ENCODE measurements at regions not wholly inside any gene's neighbourhood (a gene's known extent, or its start where the extent isn't known, plus 50 kb on each side); places are given as distances from the start of the nearest gene placed in this dataset.
A peak's percentile ranks its signal among the peaks of the same experiment; 100 is the strongest.

DNA sequence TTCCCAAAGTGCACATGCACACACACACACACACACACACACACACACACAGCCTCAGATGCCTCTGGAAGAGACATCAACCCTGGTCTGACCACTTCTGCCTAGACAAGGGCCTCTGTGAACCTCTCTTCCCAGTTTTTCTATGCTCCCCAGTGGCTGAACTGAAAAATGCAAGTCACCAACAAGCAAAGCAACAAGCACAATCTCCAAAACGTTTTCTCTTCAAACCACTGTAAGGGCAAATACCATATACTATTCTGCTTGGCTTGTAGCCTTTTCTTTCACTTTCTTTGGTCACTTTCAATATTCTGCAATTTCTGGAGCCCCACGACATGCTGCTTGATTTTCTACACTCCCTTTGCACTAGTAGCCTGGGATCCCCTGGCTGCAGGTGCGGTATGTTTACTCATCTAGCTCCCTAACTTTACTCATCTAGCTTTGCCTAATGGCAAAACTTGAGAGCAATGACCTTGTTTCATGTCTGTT lies 121.4 kb upstream of the DST start (continued):
- TF ChIP-seq, protein P1, sequence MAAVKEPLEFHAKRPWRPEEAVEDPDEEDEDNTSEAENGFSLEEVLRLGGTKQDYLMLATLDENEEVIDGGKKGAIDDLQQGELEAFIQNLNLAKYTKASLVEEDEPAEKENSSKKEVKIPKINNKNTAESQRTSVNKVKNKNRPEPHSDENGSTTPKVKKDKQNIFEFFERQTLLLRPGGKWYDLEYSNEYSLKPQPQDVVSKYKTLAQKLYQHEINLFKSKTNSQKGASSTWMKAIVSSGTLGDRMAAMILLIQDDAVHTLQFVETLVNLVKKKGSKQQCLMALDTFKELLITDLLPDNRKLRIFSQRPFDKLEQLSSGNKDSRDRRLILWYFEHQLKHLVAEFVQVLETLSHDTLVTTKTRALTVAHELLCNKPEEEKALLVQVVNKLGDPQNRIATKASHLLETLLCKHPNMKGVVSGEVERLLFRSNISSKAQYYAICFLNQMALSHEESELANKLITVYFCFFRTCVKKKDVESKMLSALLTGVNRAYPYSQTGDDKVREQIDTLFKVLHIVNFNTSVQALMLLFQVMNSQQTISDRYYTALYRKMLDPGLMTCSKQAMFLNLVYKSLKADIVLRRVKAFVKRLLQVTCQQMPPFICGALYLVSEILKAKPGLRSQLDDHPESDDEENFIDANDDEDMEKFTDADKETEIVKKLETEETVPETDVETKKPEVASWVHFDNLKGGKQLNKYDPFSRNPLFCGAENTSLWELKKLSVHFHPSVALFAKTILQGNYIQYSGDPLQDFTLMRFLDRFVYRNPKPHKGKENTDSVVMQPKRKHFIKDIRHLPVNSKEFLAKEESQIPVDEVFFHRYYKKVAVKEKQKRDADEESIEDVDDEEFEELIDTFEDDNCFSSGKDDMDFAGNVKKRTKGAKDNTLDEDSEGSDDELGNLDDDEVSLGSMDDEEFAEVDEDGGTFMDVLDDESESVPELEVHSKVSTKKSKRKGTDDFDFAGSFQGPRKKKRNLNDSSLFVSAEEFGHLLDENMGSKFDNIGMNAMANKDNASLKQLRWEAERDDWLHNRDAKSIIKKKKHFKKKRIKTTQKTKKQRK (IDR thresholded peaks at IDR 0.05; ENCODE audit: low read depth, low read length), result no peak
- TF ChIP-seq MXI1 (IDR thresholded peaks at IDR 0.05; ENCODE audit: low read depth, low read length) (no peak), TAF1 (IDR thresholded peaks at IDR 0.05; ENCODE audit: borderline replicate concordance, low read depth, low read length) (no peak), NFXL1 (IDR thresholded peaks at IDR 0.05; ENCODE audit: borderline replicate concordance) (no peak), SIX5 (IDR thresholded peaks at IDR 0.05; ENCODE audit: low read depth, low read length, severe bottlenecking) (no peak), TCF12 (IDR thresholded peaks at IDR 0.05; ENCODE audit: low read depth, low read length) (0 out of 2 replicates have a peak, but pooled peaks have one; percentile 72), IKZF2 (IDR thresholded peaks at IDR 0.05) (peak; percentile 56 to 59; a peak in 2 of 4 replicates), ZBTB40 (IDR thresholded peaks at IDR 0.05; ENCODE audit: borderline replicate concordance) (no peak), SUZ12 (IDR thresholded peaks at IDR 0.05; ENCODE audit: unreplicated experiment) (no peak), CTCF (IDR thresholded peaks at IDR 0.05 in 2 of 3, conservative IDR thresholded peaks at IDR 0.05 in 1 of 3; ENCODE audit: control insufficient read depth in 2 of 3, extremely low read depth in 1 of 3, insufficient read depth in 1 of 3, low read depth in 3 of 3, low read length in 3 of 3) (peak; percentile 44 to 57 (median 57); a peak in 4 of 6 replicates), CREB1 (IDR thresholded peaks at IDR 0.05; ENCODE audit: low read depth) (0 out of 2 replicates have a peak, but pooled peaks have one; percentile 28), KAT2A (conservative IDR thresholded peaks at IDR 0.05; ENCODE audit: control insufficient read depth, low read depth, low read length) (no peak), EGR1 (IDR thresholded peaks at IDR 0.05; ENCODE audit: borderline replicate concordance in 1 of 2, low read depth in 2 of 2, low read length in 2 of 2) (no peak), ZBED1 (IDR thresholded peaks at IDR 0.05; ENCODE audit: borderline replicate concordance) (peak; percentile 83), POU2F2 (IDR thresholded peaks at IDR 0.05; ENCODE audit: borderline replicate concordance, low read depth, low read length) (peak; percentile 16; the same call in 1 of the 3 replicates), ZNF207 (IDR thresholded peaks at IDR 0.05; ENCODE audit: borderline replicate concordance) (no peak)
- TF ChIP-seq, protein P2, sequence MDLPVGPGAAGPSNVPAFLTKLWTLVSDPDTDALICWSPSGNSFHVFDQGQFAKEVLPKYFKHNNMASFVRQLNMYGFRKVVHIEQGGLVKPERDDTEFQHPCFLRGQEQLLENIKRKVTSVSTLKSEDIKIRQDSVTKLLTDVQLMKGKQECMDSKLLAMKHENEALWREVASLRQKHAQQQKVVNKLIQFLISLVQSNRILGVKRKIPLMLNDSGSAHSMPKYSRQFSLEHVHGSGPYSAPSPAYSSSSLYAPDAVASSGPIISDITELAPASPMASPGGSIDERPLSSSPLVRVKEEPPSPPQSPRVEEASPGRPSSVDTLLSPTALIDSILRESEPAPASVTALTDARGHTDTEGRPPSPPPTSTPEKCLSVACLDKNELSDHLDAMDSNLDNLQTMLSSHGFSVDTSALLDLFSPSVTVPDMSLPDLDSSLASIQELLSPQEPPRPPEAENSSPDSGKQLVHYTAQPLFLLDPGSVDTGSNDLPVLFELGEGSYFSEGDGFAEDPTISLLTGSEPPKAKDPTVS (IDR thresholded peaks at IDR 0.05; ENCODE audit: low read depth, low read length), result no peak
